ENCODE measurements at regions not wholly inside any gene's neighbourhood (a gene's known extent, or its start where the extent isn't known, plus 50 kb on each side); places are given as distances from the start of the nearest gene placed in this dataset.
"Not testable (repeated sequence)": the region's sequence is repeated elsewhere in the genome, so short reads cannot be mapped to it uniquely, and the experiment has no call there.

DNA sequence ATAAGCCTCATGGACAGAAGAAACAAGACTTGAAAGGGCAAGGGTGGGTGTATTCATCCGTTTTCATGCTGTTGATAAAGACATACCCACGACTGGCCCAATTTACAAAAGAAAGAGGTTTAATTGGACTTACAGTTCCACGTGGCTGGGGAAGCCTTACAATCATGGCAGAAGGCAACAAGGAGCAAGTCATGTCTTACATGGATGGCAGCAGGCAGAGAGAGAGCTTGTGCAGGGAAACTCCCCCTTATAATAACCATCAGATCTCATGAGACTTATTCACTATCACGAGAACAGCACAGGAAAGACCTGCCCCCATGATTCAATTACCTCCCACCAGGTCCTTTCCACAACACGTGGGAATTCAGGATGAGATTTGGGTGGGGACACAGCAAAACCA is 78.2 kb upstream of the PDZD8 start:
- H3K4me3 ChIP-seq (ENCODE audit: low read depth, low read length); H3K9me3 ChIP-seq (ENCODE audit: control insufficient read depth, insufficient read depth, low read depth, low read length); H3K36me3 ChIP-seq (ENCODE audit: control insufficient read depth in 2 of 2, insufficient read depth in 1 of 2, low read length in 2 of 2); H3K4me1 ChIP-seq (ENCODE audit: control insufficient read depth, insufficient read depth, low read length); POLR2A ChIA-PET; H3K27ac ChIP-seq (ENCODE audit: extremely low read depth, low read depth, low read length): not testable (repeated sequence)
- CTCF ChIA-PET = interaction anchor here (3.5 kb wide), 1 partner anchor 11 kb away, joined by 44 read pairs; no protein-coding TSS in a partner anchor
- TF ChIP-seq SETDB1 (IDR thresholded peaks at IDR 0.05; ENCODE audit: insufficient read length, low read length) = peak; percentile 55

DNA sequence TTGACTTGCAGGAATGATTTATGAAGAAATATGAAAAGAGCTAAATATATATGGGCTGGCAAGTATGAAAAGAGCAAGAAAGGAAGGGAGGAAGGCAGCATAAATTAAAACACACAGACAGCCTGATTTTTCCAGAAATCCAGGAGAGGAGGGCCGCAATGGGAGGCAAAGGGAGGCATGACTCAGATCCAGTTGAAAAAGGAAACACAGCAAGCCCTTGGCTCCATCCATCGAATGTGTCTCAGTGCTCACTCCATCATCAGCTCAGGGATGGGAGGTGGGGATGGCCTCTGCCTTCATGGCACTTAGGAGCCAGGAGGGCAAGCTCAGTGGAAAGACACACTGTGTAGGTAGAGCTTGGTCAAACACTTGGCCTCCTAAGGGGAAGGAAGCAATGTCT is 75.7 kb upstream of the PDZD8 start:
- Histone ChIP-seq H3K27ac (ENCODE audit: extremely low read depth, low read depth, low read length) (no peak overlapping the region), H3K9me3 (ENCODE audit: control insufficient read depth, insufficient read depth, low read depth, low read length) (no peaks in the 10 kb centered on the region), H3K4me1 (ENCODE audit: control insufficient read depth, insufficient read depth, low read length) (no peaks in the 10 kb centered on the region; the same call in 1 of the 2 replicates), H3K36me3 (ENCODE audit: control insufficient read depth in 2 of 2, insufficient read depth in 1 of 2, low read length in 2 of 2) (no peaks in the 10 kb centered on the region), H3K4me3 (ENCODE audit: low read depth, low read length) (no peak overlapping the region)
- ChIA-PET POLR2A (no interaction called here), CTCF (interaction anchor here (0.6 to 3.5 kb wide), 4 partner anchors 8 to 223 kb away, joined by 4 to 44 read pairs (median 6); no protein-coding TSS in a partner anchor)
- no peak for TF ChIP-seq ZNF398 (tag by site-specific recombination; IDR thresholded peaks at IDR 0.05)
- TF ChIP-seq ZNF449 (tag by site-specific recombination; IDR thresholded peaks at IDR 0.05) = no peak
- no peak for TF ChIP-seq ZNF510 (tag by site-specific recombination; IDR thresholded peaks at IDR 0.05; ENCODE audit: insufficient replicate concordance)
- no peak for TF ChIP-seq ZNF266 (tag by site-specific recombination; IDR thresholded peaks at IDR 0.05; ENCODE audit: low read depth)
- TF ChIP-seq TSHZ1 (tag by site-specific recombination; IDR thresholded peaks at IDR 0.05; ENCODE audit: borderline replicate concordance) = no peak
- no peak for TF ChIP-seq ZNF274 (IDR thresholded peaks at IDR 0.05; ENCODE audit: low read length)
- TF ChIP-seq ZNF274 (tag by site-specific recombination; IDR thresholded peaks at IDR 0.05; ENCODE audit: borderline replicate concordance) = no peak
- no peak for TF ChIP-seq ZIC2 (tag by site-specific recombination; IDR thresholded peaks at IDR 0.05)
- no peak for TF ChIP-seq ZNF48 (tag by site-specific recombination; IDR thresholded peaks at IDR 0.05)
- no peak for TF ChIP-seq ZNF24 (tag by site-specific recombination; IDR thresholded peaks at IDR 0.05)
- TF ChIP-seq, protein P1, sequence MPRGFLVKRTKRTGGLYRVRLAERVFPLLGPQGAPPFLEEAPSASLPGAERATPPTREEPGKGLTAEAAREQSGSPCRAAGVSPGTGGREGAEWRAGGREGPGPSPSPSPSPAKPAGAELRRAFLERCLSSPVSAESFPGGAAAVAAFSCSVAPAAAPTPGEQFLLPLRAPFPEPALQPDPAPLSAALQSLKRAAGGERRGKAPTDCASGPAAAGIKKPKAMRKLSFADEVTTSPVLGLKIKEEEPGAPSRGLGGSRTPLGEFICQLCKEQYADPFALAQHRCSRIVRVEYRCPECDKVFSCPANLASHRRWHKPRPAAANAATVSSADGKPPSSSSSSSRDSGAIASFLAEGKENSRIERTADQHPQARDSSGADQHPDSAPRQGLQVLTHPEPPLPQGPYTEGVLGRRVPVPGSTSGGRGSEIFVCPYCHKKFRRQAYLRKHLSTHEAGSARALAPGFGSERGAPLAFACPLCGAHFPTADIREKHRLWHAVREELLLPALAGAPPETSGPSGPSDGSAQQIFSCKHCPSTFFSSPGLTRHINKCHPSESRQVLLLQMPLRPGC (tag by site-specific recombination; IDR thresholded peaks at IDR 0.05) = no peak
- no peak for TF ChIP-seq ZNF391 (tag by site-specific recombination; IDR thresholded peaks at IDR 0.05; ENCODE audit: borderline replicate concordance, low read depth)
- TF ChIP-seq ZNF600 (tag by site-specific recombination; IDR thresholded peaks at IDR 0.05) = no peak
- no peak for TF ChIP-seq AEBP2 (tag by site-specific recombination; IDR thresholded peaks at IDR 0.05; ENCODE audit: borderline replicate concordance)

All from HEK293 (cell line).